AG04449 (cell line): ENCODE measurements at regions not wholly inside any gene's neighbourhood (a gene's known extent, or its start where the extent isn't known, plus 50 kb on each side); places are given as distances from the start of the nearest gene placed in this dataset.
"Not testable (repeated sequence)": the region's sequence is repeated elsewhere in the genome, so short reads cannot be mapped to it uniquely, and the experiment has no call there.

Experiments
- CTCF ChIA-PET: fragments of 350-600 bp; formaldehyde crosslinking; extraction: SDS; loops from one replicate; lab custom pipeline; 2021; ENCODE audit warnings: antibody characterized with exemption; lab: Yijun Ruan, JAX
- POLR2A ChIA-PET: fragments of 400-600, 350-600 bp; formaldehyde crosslinking; extraction: SDS; loops from one replicate; lab custom pipeline; 2020; ENCODE audit warnings: antibody characterized with exemption, inconsistent platforms; lab: Yijun Ruan, JAX
- DNase-seq: peaks from one replicate; pipeline ENCODE4 v3.0.0-alpha.2; 2010; ENCODE audit warnings: low read depth, low spot score
- H3K4me3 ChIP-seq: 2 replicates; pipeline ENCODE4 v1.5.1; 2011; ENCODE audit warnings: low read depth, mild to moderate bottlenecking, control low read depth, low read length
- CTCF ChIP-seq: IDR thresholded peaks from one replicate; pipeline ENCODE4 v1.5.1; 2011; ENCODE audit warnings: mild to moderate bottlenecking, moderate library complexity, low read length, control low read depth, inconsistent platforms; ENCODE audit not compliant: insufficient read depth; ENCODE audit errors: missing control alignments

- no peak overlapping the region for H3K4me3 ChIP-seq
- no peak for TF ChIP-seq CTCF
- ChIA-PET POLR2A (no interaction called here), CTCF (interaction anchor here (1.1 to 3.1 kb wide), 3 partner anchors 13 to 49 kb away, joined by 3 to 10 read pairs (median 5); no protein-coding TSS in a partner anchor)
- DNase-seq, result no peak
Measured at GRCh38 chr2:67896476-67896875, 166.3 kb downstream of the C1D start.

- no peak overlapping the region for H3K4me3 ChIP-seq
- no peak for TF ChIP-seq CTCF
- CTCF ChIA-PET, result interaction anchor here (0.8 to 3.1 kb wide), 2 partner anchors 18 to 32 kb away, joined by 3 to 10 read pairs; no protein-coding TSS in a partner anchor
- no peak for DNase-seq
- POLR2A ChIA-PET, result interaction anchor here (1.2 kb wide), 1 partner anchor 11 kb away, joined by 3 read pairs; no protein-coding TSS in a partner anchor
Measured at GRCh38 chr2:67898595-67898994, 164.2 kb downstream of the C1D start.

- ChIA-PET CTCF (interaction anchor here (3.1 kb wide), 1 partner anchor 18 kb away, joined by 10 read pairs; no protein-coding TSS in a partner anchor), POLR2A (interaction anchor here (1.2 kb wide), 1 partner anchor 10 kb away, joined by 3 read pairs; no protein-coding TSS in a partner anchor)
- TF ChIP-seq CTCF, result no peak
- H3K4me3 ChIP-seq, result no peak overlapping the region
- DNase-seq, result no peak
Measured at GRCh38 chr2:67899187-67899586, 163.6 kb downstream of the C1D start.

GRCh38 chr2:67900826-67901225 is 162.0 kb downstream of the C1D start:
- no peak overlapping the region for H3K4me3 ChIP-seq
- DNase-seq, result no peak
- TF ChIP-seq CTCF, result no peak
- ChIA-PET CTCF (interaction anchor here (1.2 kb wide), 1 partner anchor 9 kb away, joined by 4 read pairs; no protein-coding TSS in a partner anchor), POLR2A (no interaction called here)

GRCh38 chr2:67904566-67904965 is 158.2 kb downstream of the C1D start:
- no peak overlapping the region for H3K4me3 ChIP-seq
- no peak for DNase-seq
- no peak for TF ChIP-seq CTCF
- POLR2A ChIA-PET, result no interaction called here
- CTCF ChIA-PET, result no interaction called here

- TF ChIP-seq CTCF, result no peak
- DNase-seq, result no peak
- CTCF ChIA-PET, result no interaction called here
- no peak overlapping the region for H3K4me3 ChIP-seq
- POLR2A ChIA-PET, result no interaction called here
Measured at GRCh38 chr2:67904966-67905365, 157.8 kb downstream of the C1D start.

- H3K4me3 ChIP-seq, CTCF ChIA-PET, POLR2A ChIA-PET, DNase-seq: not testable (repeated sequence)
Measured at GRCh38 chr2:67906547-67906946, 156.3 kb downstream of the C1D start.
